GM04503 (cell line): ENCODE measurements at regions not wholly inside any gene's neighbourhood (a gene's known extent, or its start where the extent isn't known, plus 50 kb on each side); places are given as distances from the start of the nearest gene placed in this dataset.

Experiments
- DNase-seq: peaks from one replicate; pipeline ENCODE4 v3.0.0-alpha.2; 2012; ENCODE audit warnings: low read depth

DNA sequence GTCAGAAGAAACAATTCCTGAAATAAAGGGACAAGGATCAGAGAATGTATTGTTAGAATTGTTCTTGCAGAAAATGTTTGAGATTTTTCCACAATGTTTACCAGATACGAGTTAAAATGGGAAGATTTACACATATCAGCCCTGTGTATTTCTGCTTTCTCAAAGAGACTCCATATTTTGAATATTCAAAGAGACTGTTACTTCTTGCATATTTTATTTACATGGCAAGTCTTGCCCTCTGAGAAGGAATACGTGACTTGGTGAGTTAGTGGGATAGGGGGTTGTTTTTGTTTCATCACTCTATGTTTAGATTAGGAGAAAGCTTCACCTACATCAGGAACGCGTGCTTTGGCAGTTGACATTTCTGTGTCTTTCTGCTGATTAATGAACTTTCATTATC, 56.1 kb upstream of the ZDHHC17 start:
- no peak for DNase-seq

DNA sequence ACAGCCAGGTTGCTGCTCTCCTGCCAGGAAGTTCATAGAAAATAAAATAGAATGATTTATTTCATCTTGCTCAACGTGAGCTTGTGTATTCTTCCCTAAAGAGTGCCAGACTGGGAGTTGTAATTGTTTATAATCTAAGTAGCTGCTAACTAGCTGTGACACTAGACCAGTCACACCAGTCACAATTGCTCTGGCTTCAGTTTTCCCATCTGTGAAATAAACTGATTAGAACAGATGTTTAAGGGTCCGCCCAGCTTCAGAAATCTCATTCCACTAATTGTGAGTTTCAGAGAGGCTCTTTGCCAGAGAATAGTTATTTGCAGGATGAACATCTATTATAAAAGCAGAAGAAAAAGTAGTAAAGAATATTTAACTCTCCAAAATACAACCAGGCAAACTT, 55.6 kb upstream of the ZDHHC17 start:
- no peak for DNase-seq

DNA sequence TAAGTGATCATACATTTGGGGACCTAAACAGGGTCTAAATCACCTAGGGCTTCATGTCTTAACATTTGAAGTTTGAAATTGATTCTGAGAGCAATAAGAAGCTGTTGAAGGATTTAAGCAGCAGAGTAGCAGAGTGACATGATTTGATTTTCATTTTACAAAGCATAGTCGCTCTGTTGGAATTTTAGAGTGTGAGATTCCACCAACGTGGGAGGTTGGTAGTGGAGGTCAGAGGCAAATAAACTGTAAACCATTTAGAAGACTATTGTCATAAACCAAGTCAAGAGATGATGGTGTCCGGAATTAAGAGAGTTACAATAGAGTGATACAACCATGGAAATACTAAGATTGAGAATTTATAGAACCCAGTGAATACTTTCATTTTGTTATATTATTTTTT, 52.7 kb upstream of the ZDHHC17 start:
- DNase-seq, result no peak

- DNase-seq, result no peak
These were observed 50.8 kb upstream of the ZDHHC17 start for GRCh38 chr12:76713130-76713529.

- no peak for DNase-seq
These were observed 49.9 kb upstream of the ZDHHC17 start for GRCh38 chr12:76713986-76714385.
